Nephron (organoid): ENCODE measurements at regions not wholly inside any gene's neighbourhood (a gene's known extent, or its start where the extent isn't known, plus 50 kb on each side); places are given as distances from the start of the nearest gene placed in this dataset.

Experiments used
- H3K27ac Mint-ChIP-seq, 3 experiments: 2 replicates each; pipeline ENCODE4 v1.8.0; 2020; ENCODE audit warnings: mixed read lengths in 3 of 3, mild to moderate bottlenecking in 2 of 3, moderate library complexity in 1 of 3
- H3K27me3 Mint-ChIP-seq: 2 replicates; pipeline ENCODE4 v1.8.0; 2021; ENCODE audit warnings: low read depth, mild to moderate bottlenecking, moderate library complexity, mixed read lengths
- H3K36me3 Mint-ChIP-seq: 2 replicates; pipeline ENCODE4 v1.8.0; 2020; ENCODE audit warnings: low read depth, mixed read lengths
- H3K4me1 Mint-ChIP-seq: 2 replicates; pipeline ENCODE4 v1.8.0; 2020; ENCODE audit warnings: mixed read lengths
- H3K4me3 Mint-ChIP-seq, 3 experiments: 2 replicates each; pipeline ENCODE4 v1.8.0; 2020; ENCODE audit warnings: mild to moderate bottlenecking in 3 of 3, mixed read lengths in 3 of 3, moderate library complexity in 2 of 3
- H3K9me3 Mint-ChIP-seq: 2 replicates; pipeline ENCODE4 v1.8.0; 2020; ENCODE audit warnings: mixed read lengths
- CTCF ChIP-seq, 3 experiments: fragments of 200-600 bp; sonication (generic); IDR thresholded peaks; one replicate each; pipeline ENCODE4 v1.5.0; 2021; ENCODE audit warnings: antibody characterized with exemption in 3 of 3; ENCODE audit not compliant: unreplicated experiment in 3 of 3

DNA sequence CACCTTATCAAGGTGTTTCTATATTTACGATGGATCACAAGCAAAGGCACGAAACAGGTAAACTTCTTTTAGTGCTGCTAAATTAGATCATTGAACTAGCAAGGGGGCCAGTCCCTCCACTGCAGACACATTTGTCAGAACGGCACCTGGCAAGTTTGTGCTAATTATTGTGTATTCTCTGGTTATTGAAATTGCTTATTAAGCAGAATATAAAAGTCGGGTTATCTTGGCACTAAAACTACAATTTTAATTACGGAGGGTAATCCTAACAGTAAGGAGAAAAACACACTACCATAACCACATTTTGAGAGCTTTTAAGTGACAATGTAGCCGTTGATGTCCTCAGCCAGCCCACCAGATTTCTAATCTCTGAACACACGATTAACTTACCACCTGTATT, 118.9 kb upstream of the BTN3A2 start:
- Mint-ChIP-seq H3K9me3 (no peaks in the 10 kb centered on the region), H3K27ac (no peak overlapping the region), H3K4me1 (peaks cover 5% of the 10 kb centered on the region), H3K36me3 (no peaks in the 10 kb centered on the region), H3K4me3 (peak overlapping the region in 1 of 3 experiments; percentile 25), H3K27me3 (peaks cover 6% of the 10 kb centered on the region)
- TF ChIP-seq CTCF (IDR thresholded peaks at IDR 0.05; ENCODE audit: unreplicated experiment in 3 of 3) = no peak

- TF ChIP-seq CTCF (IDR thresholded peaks at IDR 0.05; ENCODE audit: unreplicated experiment in 3 of 3) = no peak
- Mint-ChIP-seq H3K9me3 (no peaks in the 10 kb centered on the region), H3K27me3 (peaks cover 6% of the 10 kb centered on the region), H3K4me1 (peaks cover 7% of the 10 kb centered on the region), H3K4me3 (peak overlapping the region in 1 of 3 experiments; percentile 25), H3K36me3 (no peaks in the 10 kb centered on the region), H3K27ac (no peak overlapping the region)
Measured at GRCh38 chr6:26246553-26246952, 118.4 kb upstream of the BTN3A2 start.

DNA sequence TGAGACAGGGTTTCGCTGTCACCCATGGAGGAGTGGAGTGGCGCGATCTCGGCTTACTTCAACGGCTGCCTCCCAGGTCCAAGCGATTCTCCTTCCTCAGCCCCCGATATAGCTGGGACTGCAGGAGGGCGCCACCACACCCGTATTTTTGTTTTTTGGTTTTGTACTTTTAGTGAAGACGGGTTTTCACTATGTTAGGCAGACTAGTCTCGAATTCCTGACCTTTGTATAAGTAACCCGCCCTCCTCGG, 115.4 kb upstream of the BTN3A2 start:
- H3K9me3 Mint-ChIP-seq = no peaks in the 10 kb centered on the region
- H3K27me3 Mint-ChIP-seq = peaks cover 4% of the 10 kb centered on the region
- H3K4me1 Mint-ChIP-seq = peaks cover 28% of the 10 kb centered on the region
- peak overlapping the region; percentile 90 to 99 (median 97) for H3K27ac Mint-ChIP-seq
- TF ChIP-seq CTCF (IDR thresholded peaks at IDR 0.05; ENCODE audit: unreplicated experiment in 3 of 3) = no peak
- no peaks in the 10 kb centered on the region for H3K36me3 Mint-ChIP-seq
- H3K4me3 Mint-ChIP-seq = peak overlapping the region; percentile 90 to 93 (median 93)

DNA sequence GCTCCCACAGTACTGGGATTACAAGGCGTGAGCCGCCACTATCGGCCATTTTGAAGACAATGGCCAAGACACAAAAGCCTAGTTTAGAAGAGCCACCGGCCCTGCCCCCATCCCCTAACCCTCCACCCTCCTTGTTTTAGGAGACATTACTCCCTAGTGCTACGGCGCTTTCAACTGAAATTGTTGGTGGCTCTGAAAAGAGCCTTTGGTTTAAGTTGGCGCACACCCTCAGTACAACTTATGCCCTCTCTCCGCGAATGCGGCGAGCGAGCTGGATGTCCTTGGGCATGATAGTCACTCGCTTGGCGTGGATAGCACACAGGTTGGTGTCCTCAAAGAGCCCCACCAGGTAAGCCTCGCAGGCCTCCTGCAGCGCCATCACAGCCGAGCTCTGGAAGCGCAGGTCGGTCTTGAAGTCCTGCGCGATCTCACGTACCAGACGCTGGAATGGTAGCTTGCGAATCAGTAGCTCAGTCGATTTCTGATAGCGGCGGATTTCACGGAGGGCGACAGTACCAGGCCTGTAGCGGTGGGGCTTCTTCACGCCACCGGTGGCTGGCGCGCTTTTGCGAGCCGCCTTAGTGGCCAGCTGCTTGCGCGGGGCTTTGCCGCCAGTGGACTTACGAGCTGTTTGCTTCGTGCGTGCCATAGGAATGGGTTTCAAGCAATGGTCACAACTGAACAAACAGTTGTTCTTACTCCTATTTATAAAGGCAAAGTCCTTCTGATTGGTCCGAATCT, 114.9 kb upstream of the BTN3A2 start:
- TF ChIP-seq CTCF (IDR thresholded peaks at IDR 0.05; ENCODE audit: unreplicated experiment in 3 of 3) = peak; percentile 8 to 34 (median 28)
- Mint-ChIP-seq H3K36me3 (no peaks in the 10 kb centered on the region), H3K4me3 (peak overlapping the region; percentile 90 to 93 (median 93)), H3K4me1 (peaks cover 33% of the 10 kb centered on the region), H3K27me3 (no peaks in the 10 kb centered on the region), H3K9me3 (no peaks in the 10 kb centered on the region), H3K27ac (peak overlapping the region; percentile 90 to 99 (median 97))

DNA sequence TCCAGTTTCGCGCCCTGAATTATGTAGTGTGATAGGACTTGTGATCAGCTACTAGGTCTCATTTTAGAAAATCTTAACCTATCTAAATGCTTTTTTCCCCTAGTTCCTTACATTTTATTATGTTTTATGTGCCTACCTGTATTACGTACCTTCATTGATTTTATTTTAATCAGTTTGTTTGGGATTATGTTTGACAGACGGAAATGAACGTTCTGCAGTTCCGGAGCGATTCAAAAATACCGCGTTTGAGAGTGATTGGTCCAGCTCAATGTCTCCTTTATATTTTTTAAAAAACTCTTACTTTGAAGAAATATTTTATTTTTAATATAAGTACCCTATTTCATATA, 114.3 kb upstream of the BTN3A2 start:
- peaks cover 35% of the 10 kb centered on the region for H3K4me1 Mint-ChIP-seq
- no peaks in the 10 kb centered on the region for H3K27me3 Mint-ChIP-seq
- H3K4me3 Mint-ChIP-seq = peak overlapping the region; percentile 90 to 93 (median 93)
- TF ChIP-seq CTCF (IDR thresholded peaks at IDR 0.05; ENCODE audit: unreplicated experiment in 3 of 3) = no peak
- H3K36me3 Mint-ChIP-seq = no peaks in the 10 kb centered on the region
- no peaks in the 10 kb centered on the region for H3K9me3 Mint-ChIP-seq
- peak overlapping the region; percentile 90 to 99 (median 97) for H3K27ac Mint-ChIP-seq

DNA sequence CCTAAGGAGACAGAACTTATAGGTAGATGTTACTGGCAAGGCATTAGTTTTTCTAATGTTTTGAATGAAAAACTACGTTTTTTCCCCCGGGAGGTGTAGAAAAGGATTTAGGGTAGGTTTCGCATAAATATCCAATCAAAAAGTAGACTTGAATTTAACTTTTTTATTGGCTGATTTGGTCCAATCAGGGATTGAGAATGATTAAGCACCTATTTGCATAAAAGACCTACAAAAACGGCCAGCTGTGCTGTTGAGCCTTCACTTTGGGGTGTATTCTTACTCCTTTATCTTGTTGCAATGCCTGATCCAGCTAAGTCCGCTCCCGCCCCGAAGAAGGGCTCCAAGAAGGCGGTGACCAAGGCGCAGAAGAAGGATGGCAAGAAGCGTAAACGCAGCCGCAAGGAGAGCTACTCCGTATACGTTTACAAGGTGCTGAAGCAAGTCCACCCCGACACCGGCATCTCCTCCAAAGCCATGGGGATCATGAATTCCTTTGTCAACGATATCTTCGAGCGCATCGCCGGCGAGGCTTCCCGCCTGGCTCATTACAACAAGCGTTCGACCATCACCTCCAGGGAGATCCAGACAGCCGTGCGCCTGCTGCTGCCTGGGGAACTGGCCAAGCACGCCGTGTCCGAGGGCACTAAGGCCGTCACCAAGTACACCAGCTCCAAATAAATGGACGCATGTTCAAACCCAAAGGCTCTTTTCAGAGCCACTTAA, 113.5 kb upstream of the BTN3A2 start:
- Mint-ChIP-seq H3K9me3 (no peaks in the 10 kb centered on the region), H3K27ac (peak overlapping the region; percentile 90 to 99 (median 97)), H3K27me3 (no peaks in the 10 kb centered on the region), H3K4me3 (peak overlapping the region; percentile 90 to 93 (median 93)), H3K4me1 (peaks cover 35% of the 10 kb centered on the region), H3K36me3 (no peaks in the 10 kb centered on the region)
- TF ChIP-seq CTCF (IDR thresholded peaks at IDR 0.05; ENCODE audit: unreplicated experiment in 3 of 3) = no peak
